ENCODE measurements at regions not wholly inside any gene's neighbourhood (a gene's known extent, or its start where the extent isn't known, plus 50 kb on each side); places are given as distances from the start of the nearest gene placed in this dataset.
"Not testable (repeated sequence)": the region's sequence is repeated elsewhere in the genome, so short reads cannot be mapped to it uniquely, and the experiment has no call there.

- no peak for DNase-seq
Measured at GRCh38 chr2:4139316-4139715, 435.9 kb downstream of the DCDC2C start.

- no peak for DNase-seq
Measured at GRCh38 chr2:4139731-4140130, 436.4 kb downstream of the DCDC2C start.

GRCh38 chr2:4140281-4140970 is 437.1 kb downstream of the DCDC2C start:
- DNase-seq, result no peak

GRCh38 chr2:4144731-4145130 is 441.4 kb downstream of the DCDC2C start:
- DNase-seq, result peak; percentile 61

GRCh38 chr2:4151521-4151920 is 448.1 kb downstream of the DCDC2C start:
- DNase-seq, result no peak

GRCh38 chr2:4152051-4152450 is 448.7 kb downstream of the DCDC2C start:
- DNase-seq, result no peak

GRCh38 chr2:4168834-4169233 is 465.5 kb downstream of the DCDC2C start:
- DNase-seq, result no peak

GRCh38 chr2:4174796-4175195 is 471.4 kb downstream of the DCDC2C start:
- no peak for DNase-seq

GRCh38 chr2:4175343-4175742 is 472.0 kb downstream of the DCDC2C start:
- no peak for DNase-seq

GRCh38 chr2:4180631-4181030 is 477.3 kb downstream of the DCDC2C start:
- no peak for DNase-seq

GRCh38 chr2:4181062-4181461 is 477.7 kb downstream of the DCDC2C start:
- DNase-seq, result no peak

- no peak for DNase-seq
Measured at GRCh38 chr2:4188561-4188960, 485.2 kb downstream of the DCDC2C start.

- DNase-seq, result peak; percentile 3
Measured at GRCh38 chr2:4190548-4190947, 487.2 kb downstream of the DCDC2C start.

- DNase-seq, result no peak
Measured at GRCh38 chr2:4192119-4192518, 488.7 kb downstream of the DCDC2C start.

- DNase-seq, result no peak
Measured at GRCh38 chr2:4214444-4215205, 511.2 kb downstream of the DCDC2C start.

GRCh38 chr2:4217737-4218136 is 514.4 kb downstream of the DCDC2C start:
- DNase-seq, result no peak

- DNase-seq, result no peak
Measured at GRCh38 chr2:4219101-4219500, 515.7 kb downstream of the DCDC2C start.

GRCh38 chr2:4219571-4219970 is 516.2 kb downstream of the DCDC2C start:
- DNase-seq, result no peak

GRCh38 chr2:4221434-4221833 is 518.1 kb downstream of the DCDC2C start:
- DNase-seq, result no peak

GRCh38 chr2:4221845-4222244 is 518.5 kb downstream of the DCDC2C start:
- no peak for DNase-seq

GRCh38 chr2:4244422-4244821 is 541.0 kb downstream of the DCDC2C start:
- not testable (repeated sequence) for DNase-seq

- DNase-seq, result peak; percentile 10
Measured at GRCh38 chr2:4246364-4247131, 543.2 kb downstream of the DCDC2C start.

- no peak for DNase-seq
Measured at GRCh38 chr2:4247791-4248190, 544.4 kb downstream of the DCDC2C start.

Measured in tongue (tissue), 1 donor.